ENCODE measurements at regions not wholly inside any gene's neighbourhood (a gene's known extent, or its start where the extent isn't known, plus 50 kb on each side); places are given as distances from the start of the nearest gene placed in this dataset.

DNA sequence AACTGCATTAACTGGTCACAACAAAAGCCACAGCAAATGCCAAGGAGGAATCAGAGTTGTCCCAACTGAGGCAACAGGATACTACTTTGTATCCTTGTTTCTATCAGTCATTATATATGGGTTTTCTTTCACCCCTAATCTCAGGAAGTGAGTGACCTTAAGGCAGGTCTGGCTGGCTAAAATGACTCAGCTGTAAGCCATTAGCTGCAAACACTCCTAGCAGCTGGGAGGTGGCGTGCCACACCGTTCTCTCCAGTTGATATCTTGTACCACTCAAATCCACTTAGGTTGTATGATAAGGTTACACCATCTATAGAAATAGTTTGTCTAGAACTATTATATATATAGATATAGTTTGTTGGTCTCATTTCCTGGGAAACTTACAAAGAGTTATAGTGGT lies 171.1 kb upstream of the MC4R start:
- no peaks in the 10 kb centered on the region for H4K20me1 ChIP-seq (replicated peaks in 1 of 2; ENCODE audit: control insufficient read depth in 1 of 2, insufficient read depth in 2 of 2, low read length in 2 of 2)
- no peak overlapping the region for H2BK12ac ChIP-seq (ENCODE audit: low read depth, low read length)
- no peak overlapping the region for H3K23ac ChIP-seq (ENCODE audit: insufficient read length)
- no peak overlapping the region for H3K9ac ChIP-seq (replicated peaks in 1 of 4; ENCODE audit: extremely low read depth in 1 of 4, low read depth in 3 of 4, low read length in 3 of 4)
- H3K36me3 ChIP-seq (ENCODE audit: control insufficient read depth in 2 of 4, insufficient read depth in 4 of 4, low read length in 3 of 4), result no peaks in the 10 kb centered on the region
- H3K14ac ChIP-seq (ENCODE audit: insufficient read length), result no peak overlapping the region
- no peak overlapping the region for H3K4ac ChIP-seq (replicated peaks; ENCODE audit: insufficient read length, low read depth, low read length)
- H3K9me3 ChIP-seq (ENCODE audit: insufficient read depth in 2 of 2, low read depth in 1 of 2, low read length in 1 of 2), result no peaks in the 10 kb centered on the region
- DNase-seq (ENCODE audit: low read depth in 1 of 2, low spot score in 2 of 2) (no peak), FAIRE-seq (no peak)
- no peak overlapping the region for H3K4me3 ChIP-seq (ENCODE audit: extremely low read depth in 1 of 4, insufficient read depth in 2 of 4, low read depth in 3 of 4, low read length in 4 of 4)
- POLR2A ChIA-PET (ENCODE audit: partially characterized antibody), result no interaction called here
- CTCF ChIA-PET (ENCODE audit: partially characterized antibody), result no interaction called here
- H2BK15ac ChIP-seq (ENCODE audit: low read length), result no peak overlapping the region
- H2AK5ac ChIP-seq (ENCODE audit: low read depth, low read length), result no peak overlapping the region
- no peak overlapping the region for H2BK20ac ChIP-seq (ENCODE audit: low read length)
- no peak overlapping the region for H2AFZ ChIP-seq (ENCODE audit: low read length)
- no peak overlapping the region for H2BK120ac ChIP-seq (replicated peaks; ENCODE audit: low read depth, low read length)
- no peak overlapping the region for H4K5ac ChIP-seq (ENCODE audit: insufficient read length, low read depth, low read length)
- no peaks in the 10 kb centered on the region for H3K27me3 ChIP-seq (replicated peaks in 1 of 4; ENCODE audit: control insufficient read depth in 3 of 4, extremely low read depth in 1 of 4, insufficient read depth in 3 of 4, low read length in 3 of 4)
- H3K27ac ChIP-seq (ENCODE audit: low read depth, low read length), result no peak overlapping the region
- no peaks in the 10 kb centered on the region for H3K79me2 ChIP-seq (ENCODE audit: control insufficient read depth in 1 of 2, insufficient read depth in 2 of 2, low read length in 2 of 2)
- H2BK5ac ChIP-seq (ENCODE audit: low read depth, low read length), result no peak overlapping the region
- H4K91ac ChIP-seq (replicated peaks; ENCODE audit: insufficient read length, low read length), result no peak overlapping the region
- no peak overlapping the region for H3K56ac ChIP-seq (replicated peaks; ENCODE audit: insufficient read length, low read depth, low read length)
- no peak overlapping the region for H4K8ac ChIP-seq (ENCODE audit: extremely low read depth, insufficient read depth, low read length)
- no peaks in the 10 kb centered on the region for H3K4me1 ChIP-seq (replicated peaks in 1 of 4; ENCODE audit: control insufficient read depth in 3 of 4, insufficient read depth in 4 of 4, low read length in 3 of 4)
- H3K4me2 ChIP-seq (ENCODE audit: insufficient read depth in 1 of 2, low read depth in 2 of 2, low read length in 2 of 2), result no peak overlapping the region
- H3K23me2 ChIP-seq (ENCODE audit: low read depth, low read length), result peaks cover 2% of the 10 kb centered on the region; the same call in 1 of the 2 replicates
- 88% methylated on average over 2 of the region's 2 CpGs; no CpG with 5 or more reads in 1 of the 2 experiments for WGBS, 2 experiments (ENCODE audit: extremely low coverage in 1 of 2, insufficient coverage in 1 of 2, insufficient read length in 1 of 2, insufficient replicate concordance in 2 of 2, low coverage in 1 of 2, low lambda C conversion rate in 2 of 2, missing lambda C conversion rate in 1 of 2)
- H3K79me1 ChIP-seq (ENCODE audit: low read depth, low read length), result no peaks in the 10 kb centered on the region
- no peak overlapping the region for H3K18ac ChIP-seq (ENCODE audit: extremely low read depth, low read length)
- TF ChIP-seq POLR2A (IDR thresholded peaks at IDR 0.05; ENCODE audit: control extremely low read depth in 1 of 2, low read depth in 2 of 2, low read length in 2 of 2), result no peak
- no peak for TF ChIP-seq ZNF274 (IDR thresholded peaks at IDR 0.05; ENCODE audit: borderline replicate concordance, extremely low read depth, low read length)
- TF ChIP-seq KDM1A (IDR thresholded peaks at IDR 0.05; ENCODE audit: borderline replicate concordance, low read length), result no peak
- TF ChIP-seq, protein P1, sequence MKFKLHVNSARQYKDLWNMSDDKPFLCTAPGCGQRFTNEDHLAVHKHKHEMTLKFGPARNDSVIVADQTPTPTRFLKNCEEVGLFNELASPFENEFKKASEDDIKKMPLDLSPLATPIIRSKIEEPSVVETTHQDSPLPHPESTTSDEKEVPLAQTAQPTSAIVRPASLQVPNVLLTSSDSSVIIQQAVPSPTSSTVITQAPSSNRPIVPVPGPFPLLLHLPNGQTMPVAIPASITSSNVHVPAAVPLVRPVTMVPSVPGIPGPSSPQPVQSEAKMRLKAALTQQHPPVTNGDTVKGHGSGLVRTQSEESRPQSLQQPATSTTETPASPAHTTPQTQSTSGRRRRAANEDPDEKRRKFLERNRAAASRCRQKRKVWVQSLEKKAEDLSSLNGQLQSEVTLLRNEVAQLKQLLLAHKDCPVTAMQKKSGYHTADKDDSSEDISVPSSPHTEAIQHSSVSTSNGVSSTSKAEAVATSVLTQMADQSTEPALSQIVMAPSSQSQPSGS (IDR thresholded peaks at IDR 0.05; ENCODE audit: low read length), result no peak
- no peak for TF ChIP-seq PHF8 (conservative IDR thresholded peaks at IDR 0.05; ENCODE audit: low read depth, low read length)
- TF ChIP-seq SAP30 (IDR thresholded peaks at IDR 0.05; ENCODE audit: insufficient read depth, insufficient replicate concordance, low read length), result no peak
- no peak for TF ChIP-seq MAFK (IDR thresholded peaks at IDR 0.05; ENCODE audit: low read depth, low read length)
- TF ChIP-seq TCF12 (IDR thresholded peaks at IDR 0.05; ENCODE audit: low read depth, low read length), result no peak
- TF ChIP-seq CBX8 (IDR thresholded peaks at IDR 0.05; ENCODE audit: borderline replicate concordance, low read depth, low read length), result no peak
- no peak for TF ChIP-seq RNF2 (IDR thresholded peaks at IDR 0.05; ENCODE audit: borderline replicate concordance, low read depth, low read length, missing control alignments, poor library complexity, severe bottlenecking)
- TF ChIP-seq, protein P2, sequence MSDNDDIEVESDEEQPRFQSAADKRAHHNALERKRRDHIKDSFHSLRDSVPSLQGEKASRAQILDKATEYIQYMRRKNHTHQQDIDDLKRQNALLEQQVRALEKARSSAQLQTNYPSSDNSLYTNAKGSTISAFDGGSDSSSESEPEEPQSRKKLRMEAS (IDR thresholded peaks at IDR 0.05), result no peak
- TF ChIP-seq POU5F1 (IDR thresholded peaks at IDR 0.05; ENCODE audit: low read depth, low read length), result no peak
- no peak for TF ChIP-seq NANOG (IDR thresholded peaks at IDR 0.05; ENCODE audit: insufficient read depth, low read depth, low read length, poor library complexity, severe bottlenecking)

All from H1 (cell line).